ENCODE measurements at regions not wholly inside any gene's neighbourhood (a gene's known extent, or its start where the extent isn't known, plus 50 kb on each side); places are given as distances from the start of the nearest gene placed in this dataset.

GRCh38 chr3:153956613-153957012 lies 164.6 kb upstream of the ARHGEF26 start:
- no peak for TF ChIP-seq CTCF (IDR thresholded peaks at IDR 0.05)
- Histone ChIP-seq H3K4me1 (no peaks in the 10 kb centered on the region), H3K4me3 (no peak overlapping the region), H3K36me3 (no peaks in the 10 kb centered on the region), H3K27ac (no peak overlapping the region), H3K27me3 (no peaks in the 10 kb centered on the region), H3K9me3 (no peaks in the 10 kb centered on the region)
- intact Hi-C loops (cut with DNase I) = no loop called here
- DNase-seq (ENCODE audit: low spot score in 2 of 2) = no peak

- no peak for TF ChIP-seq CTCF (IDR thresholded peaks at IDR 0.05)
- intact Hi-C loops (cut with DNase I) = no loop called here
- H3K4me1 ChIP-seq = no peaks in the 10 kb centered on the region
- DNase-seq (ENCODE audit: low spot score in 2 of 2) = no peak
- no peaks in the 10 kb centered on the region for H3K9me3 ChIP-seq
- H3K27ac ChIP-seq = no peak overlapping the region
- no peaks in the 10 kb centered on the region for H3K36me3 ChIP-seq
- no peak overlapping the region for H3K4me3 ChIP-seq
- H3K27me3 ChIP-seq = no peaks in the 10 kb centered on the region
Observed at GRCh38 chr3:153957421-153957820, 163.8 kb upstream of the ARHGEF26 start.

- no peaks in the 10 kb centered on the region for H3K4me1 ChIP-seq
- H3K36me3 ChIP-seq = no peaks in the 10 kb centered on the region
- H3K9me3 ChIP-seq = no peaks in the 10 kb centered on the region
- H3K27ac ChIP-seq = no peak overlapping the region
- no peak for DNase-seq (ENCODE audit: low spot score in 2 of 2)
- H3K27me3 ChIP-seq = no peaks in the 10 kb centered on the region
- TF ChIP-seq CTCF (IDR thresholded peaks at IDR 0.05) = no peak
- H3K4me3 ChIP-seq = no peak overlapping the region
- intact Hi-C loops (cut with DNase I) = no loop called here
Observed at GRCh38 chr3:153958635-153959595, 162.3 kb upstream of the ARHGEF26 start.

- Histone ChIP-seq H3K27me3 (no peaks in the 10 kb centered on the region), H3K36me3 (no peaks in the 10 kb centered on the region), H3K27ac (no peak overlapping the region), H3K4me3 (no peak overlapping the region), H3K9me3 (no peaks in the 10 kb centered on the region), H3K4me1 (no peaks in the 10 kb centered on the region)
- intact Hi-C loops (cut with DNase I) = no loop called here
- DNase-seq (ENCODE audit: low spot score in 2 of 2) = no peak
- no peak for TF ChIP-seq CTCF (IDR thresholded peaks at IDR 0.05)
Observed at GRCh38 chr3:153960458-153961074, 160.6 kb upstream of the ARHGEF26 start.

- intact Hi-C loops (cut with DNase I) = no loop called here
- Histone ChIP-seq H3K27ac (no peak overlapping the region), H3K36me3 (no peaks in the 10 kb centered on the region), H3K4me1 (no peaks in the 10 kb centered on the region), H3K4me3 (no peak overlapping the region), H3K27me3 (no peaks in the 10 kb centered on the region), H3K9me3 (no peaks in the 10 kb centered on the region)
- DNase-seq (ENCODE audit: low spot score in 2 of 2) = no peak
- no peak for TF ChIP-seq CTCF (IDR thresholded peaks at IDR 0.05)
Observed at GRCh38 chr3:153961494-153961893, 159.7 kb upstream of the ARHGEF26 start.
